Activated naive CD4-positive, alpha-beta T cell treated with anti-CD3 and anti-CD28 coated beads for 36 hours (primary cell): ENCODE measurements at regions not wholly inside any gene's neighbourhood (a gene's known extent, or its start where the extent isn't known, plus 50 kb on each side); places are given as distances from the start of the nearest gene placed in this dataset.

Experiments
- CTCF ChIA-PET: fragments of 350-600 bp; sonication (Branson Sonifier 250); formaldehyde crosslinking; loops from one replicate; lab custom pipeline; 2021; ENCODE audit warnings: antibody characterized with exemption; lab: Charles Lee
- DNase-seq: peaks from one replicate; pipeline ENCODE4 v3.0.0-alpha.2; 2020
- H3K27ac Mint-ChIP-seq: one replicate; pipeline ENCODE4 v1.8.0; 2021; ENCODE audit warnings: mild to moderate bottlenecking, mixed read lengths
- H3K27me3 Mint-ChIP-seq: one replicate; pipeline ENCODE4 v1.8.0; 2021; ENCODE audit warnings: low read depth, mixed read lengths
- H3K36me3 Mint-ChIP-seq: one replicate; pipeline ENCODE4 v1.8.0; 2021; ENCODE audit warnings: low read depth, mixed read lengths
- H3K4me1 Mint-ChIP-seq: one replicate; pipeline ENCODE4 v1.8.0; 2021; ENCODE audit warnings: low read depth, mixed read lengths
- H3K4me3 Mint-ChIP-seq: one replicate; pipeline ENCODE4 v1.8.0; 2021; ENCODE audit warnings: mild to moderate bottlenecking, moderate library complexity, mixed read lengths
- H3K9me3 Mint-ChIP-seq: one replicate; pipeline ENCODE4 v1.8.0; 2021; ENCODE audit warnings: mixed read lengths
- intact Hi-C: fragments of 100-400 bp; cut with micrococcal nuclease; formaldehyde crosslinking; loops from one replicate; pipeline ENCODE4 v1.15.1; 2023

GRCh38 chr4:119683518-119683917 lies 54.9 kb upstream of the PDE5A start:
- Mint-ChIP-seq H3K36me3 (no peaks in the 10 kb centered on the region), H3K27me3 (peaks cover 10% of the 10 kb centered on the region), H3K27ac (no peak overlapping the region), H3K4me1 (no peaks in the 10 kb centered on the region), H3K4me3 (no peak overlapping the region), H3K9me3 (no peaks in the 10 kb centered on the region)
- intact Hi-C loops: no loop called here
- no peak for DNase-seq
- CTCF ChIA-PET: interaction anchor here (0.6 kb wide), 1 partner anchor 15 kb away, joined by 4 read pairs; no protein-coding TSS in a partner anchor

GRCh38 chr4:119682099-119682498 lies 53.5 kb upstream of the PDE5A start:
- Mint-ChIP-seq H3K4me3 (no peak overlapping the region), H3K27ac (no peak overlapping the region), H3K36me3 (no peaks in the 10 kb centered on the region), H3K27me3 (peaks cover 10% of the 10 kb centered on the region), H3K4me1 (no peaks in the 10 kb centered on the region), H3K9me3 (no peaks in the 10 kb centered on the region)
- no peak for DNase-seq
- CTCF ChIA-PET: interaction anchor here (1.0 kb wide), 1 partner anchor 55 kb away, joined by 4 read pairs; no protein-coding TSS in a partner anchor
- intact Hi-C loops: no loop called here

DNA sequence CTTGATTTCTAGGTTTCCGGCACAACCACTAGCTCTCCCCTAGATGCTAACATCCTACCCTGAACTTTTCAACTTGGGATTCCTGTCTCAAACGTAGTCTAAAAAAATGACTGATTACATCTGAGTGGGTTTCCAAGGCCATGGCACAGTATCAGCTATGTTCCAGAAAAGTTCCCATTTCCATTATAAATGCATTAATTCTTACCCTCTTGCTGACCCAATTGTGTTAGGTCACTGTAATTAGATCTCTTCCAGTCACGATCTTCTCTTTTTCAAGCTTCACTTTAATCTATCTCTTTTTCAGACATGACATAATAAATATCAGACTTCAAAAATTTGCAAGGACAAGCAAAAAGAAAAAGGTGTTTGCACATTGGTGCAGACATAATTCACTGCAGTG lies 50.6 kb upstream of the PDE5A start:
- CTCF ChIA-PET: no interaction called here
- intact Hi-C loops: no loop called here

GRCh38 chr4:119678761-119679160 lies 50.2 kb upstream of the PDE5A start:
- CTCF ChIA-PET: no interaction called here
- no peaks in the 10 kb centered on the region for H3K4me1 Mint-ChIP-seq
- no peaks in the 10 kb centered on the region for H3K9me3 Mint-ChIP-seq
- H3K4me3 Mint-ChIP-seq: no peak overlapping the region
- no peaks in the 10 kb centered on the region for H3K36me3 Mint-ChIP-seq
- intact Hi-C loops: no loop called here
- no peak for DNase-seq
- H3K27me3 Mint-ChIP-seq: peaks cover 6% of the 10 kb centered on the region
- no peak overlapping the region for H3K27ac Mint-ChIP-seq

More for the DNA sequence above, 50.6 kb upstream of the PDE5A start:
- H3K4me1 Mint-ChIP-seq: no peaks in the 10 kb centered on the region
- H3K4me3 Mint-ChIP-seq: no peak overlapping the region
- no peak overlapping the region for H3K27ac Mint-ChIP-seq
- peaks cover 6% of the 10 kb centered on the region for H3K27me3 Mint-ChIP-seq
- DNase-seq: no peak
- no peaks in the 10 kb centered on the region for H3K9me3 Mint-ChIP-seq
- no peaks in the 10 kb centered on the region for H3K36me3 Mint-ChIP-seq
